Esophagus muscularis mucosa (tissue), 3 donors: ENCODE measurements at regions not wholly inside any gene's neighbourhood (a gene's known extent, or its start where the extent isn't known, plus 50 kb on each side); places are given as distances from the start of the nearest gene placed in this dataset.

Experiments used
- CTCF ChIP-seq, 3 experiments: fragments of 200-600 bp in 2 of 3; fragments of 450-650 bp in 1 of 3; sonication (generic) in 2 of 3; IDR thresholded peaks; one replicate each; pipeline ENCODE4 v1.5.1; 2017 to 2019; ENCODE audit warnings: antibody characterized with exemption in 3 of 3, mild to moderate bottlenecking in 2 of 3, moderate library complexity in 1 of 3
- POLR2A ChIP-seq: fragments of 450-650 bp; IDR thresholded peaks from one replicate; pipeline ENCODE4 v1.6.1; 2017; ENCODE audit warnings: antibody characterized with exemption, moderate library complexity, mild to moderate bottlenecking, low read depth

GRCh38 chr13:78305171-78305570 lies 298.2 kb downstream of the POU4F1 start:
- TF ChIP-seq CTCF (IDR thresholded peaks at IDR 0.05) (no peak), POLR2A (no peak)
